Loucy (cell line): ENCODE measurements at regions not wholly inside any gene's neighbourhood (a gene's known extent, or its start where the extent isn't known, plus 50 kb on each side); places are given as distances from the start of the nearest gene placed in this dataset.

Source experiments
- H2AFZ ChIP-seq: fragments of 200-600 bp; sonication (generic); 2 replicates; pipeline ENCODE4 v1.6.0; 2016; ENCODE audit warnings: antibody characterized with exemption, mild to moderate bottlenecking, low read length, moderate library complexity
- H3F3A ChIP-seq: fragments of 200-600 bp; 2 replicates; pipeline ENCODE4 v1.6.0; 2016; ENCODE audit warnings: antibody characterized with exemption, low read depth, mild to moderate bottlenecking
- H3K27me3 ChIP-seq: fragments of 200-600 bp; sonication (generic); 2 replicates; pipeline ENCODE4 v1.6.1; 2014; ENCODE audit warnings: low read length, mild to moderate bottlenecking; ENCODE audit not compliant: insufficient read depth, poor library complexity, severe bottlenecking
- H3K36me3 ChIP-seq: fragments of 200-600 bp; sonication (generic); 2 replicates; pipeline ENCODE4 v1.6.1; 2016; ENCODE audit warnings: low read length; ENCODE audit not compliant: insufficient read depth
- H3K4me1 ChIP-seq: fragments of 200-600 bp; sonication (generic); 2 replicates; pipeline ENCODE4 v1.5.1; 2014; ENCODE audit warnings: low read length, mild to moderate bottlenecking; ENCODE audit not compliant: insufficient read depth, poor library complexity, severe bottlenecking
- H3K4me2 ChIP-seq: fragments of 200-600 bp; sonication (generic); 2 replicates; pipeline ENCODE4 v1.6.0; 2014; ENCODE audit warnings: antibody characterized with exemption, low read length, low read depth, mild to moderate bottlenecking; ENCODE audit not compliant: poor library complexity, severe bottlenecking
- H3K4me3 ChIP-seq: fragments of 200-600 bp; sonication (generic); 2 replicates; pipeline ENCODE4 v1.5.1; 2014; ENCODE audit warnings: low read length, mild to moderate bottlenecking, mixed read lengths; ENCODE audit not compliant: poor library complexity, severe bottlenecking
- H3K79me2 ChIP-seq: fragments of 200-600 bp; sonication (generic); 2 replicates; pipeline ENCODE4 v1.6.1; 2014; ENCODE audit warnings: low read length; ENCODE audit not compliant: insufficient read depth
- H3K9ac ChIP-seq: fragments of 200-600 bp; sonication (generic); 2 replicates; pipeline ENCODE4 v1.6.0; 2014; ENCODE audit warnings: mild to moderate bottlenecking, low read depth, low read length, moderate library complexity; ENCODE audit not compliant: poor library complexity, severe bottlenecking
- H3K9me2 ChIP-seq: fragments of 200-600 bp; sonication (generic); replicated peaks from 2 replicates; pipeline ENCODE4 v1.6.1; 2016; ENCODE audit warnings: low read depth, low read length, mixed read lengths
- H3K9me3 ChIP-seq: fragments of 200-600 bp; sonication (generic); 2 replicates; pipeline ENCODE4 v1.6.1; 2014; ENCODE audit warnings: mild to moderate bottlenecking, antibody characterized with exemption, low read length, low read depth; ENCODE audit not compliant: insufficient read depth
- H4K20me1 ChIP-seq: fragments of 200-600 bp; sonication (generic); 2 replicates; pipeline ENCODE4 v1.6.0; 2014; ENCODE audit warnings: antibody characterized with exemption, low read length, mild to moderate bottlenecking; ENCODE audit not compliant: insufficient read depth, poor library complexity, severe bottlenecking
- EZH2phosphoT487 ChIP-seq: fragments of 200-600 bp; IDR thresholded peaks from 2 replicates; pipeline ENCODE4 v1.6.1; 2018; ENCODE audit warnings: antibody characterized with exemption, mild to moderate bottlenecking, moderate library complexity, borderline replicate concordance
- TF ChIP-seq, protein P1 (sequence below): fragments of 200-600 bp; sonication (generic); conservative IDR thresholded peaks from 2 replicates; pipeline ENCODE4 v1.5.1; 2014; ENCODE audit warnings: mild to moderate bottlenecking, antibody characterized with exemption, low read length

GRCh38 chr4:179615704-179616103 is 2173.5 kb upstream of the AGA start:
- TF ChIP-seq, protein P1, sequence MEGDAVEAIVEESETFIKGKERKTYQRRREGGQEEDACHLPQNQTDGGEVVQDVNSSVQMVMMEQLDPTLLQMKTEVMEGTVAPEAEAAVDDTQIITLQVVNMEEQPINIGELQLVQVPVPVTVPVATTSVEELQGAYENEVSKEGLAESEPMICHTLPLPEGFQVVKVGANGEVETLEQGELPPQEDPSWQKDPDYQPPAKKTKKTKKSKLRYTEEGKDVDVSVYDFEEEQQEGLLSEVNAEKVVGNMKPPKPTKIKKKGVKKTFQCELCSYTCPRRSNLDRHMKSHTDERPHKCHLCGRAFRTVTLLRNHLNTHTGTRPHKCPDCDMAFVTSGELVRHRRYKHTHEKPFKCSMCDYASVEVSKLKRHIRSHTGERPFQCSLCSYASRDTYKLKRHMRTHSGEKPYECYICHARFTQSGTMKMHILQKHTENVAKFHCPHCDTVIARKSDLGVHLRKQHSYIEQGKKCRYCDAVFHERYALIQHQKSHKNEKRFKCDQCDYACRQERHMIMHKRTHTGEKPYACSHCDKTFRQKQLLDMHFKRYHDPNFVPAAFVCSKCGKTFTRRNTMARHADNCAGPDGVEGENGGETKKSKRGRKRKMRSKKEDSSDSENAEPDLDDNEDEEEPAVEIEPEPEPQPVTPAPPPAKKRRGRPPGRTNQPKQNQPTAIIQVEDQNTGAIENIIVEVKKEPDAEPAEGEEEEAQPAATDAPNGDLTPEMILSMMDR: no peak
- no peak for TF ChIP-seq EZH2phosphoT487
- Histone ChIP-seq H3K27me3 (no peaks in the 10 kb centered on the region), H3K9ac (no peak overlapping the region), H4K20me1 (no peaks in the 10 kb centered on the region), H3K4me1 (no peaks in the 10 kb centered on the region), H2AFZ (no peak overlapping the region), H3K4me2 (no peak overlapping the region), H3K36me3 (no peaks in the 10 kb centered on the region), H3K9me2 (no peaks in the 10 kb centered on the region), H3F3A (no peaks in the 10 kb centered on the region), H3K9me3 (no peaks in the 10 kb centered on the region), H3K79me2 (no peaks in the 10 kb centered on the region), H3K4me3 (no peak overlapping the region)

DNA sequence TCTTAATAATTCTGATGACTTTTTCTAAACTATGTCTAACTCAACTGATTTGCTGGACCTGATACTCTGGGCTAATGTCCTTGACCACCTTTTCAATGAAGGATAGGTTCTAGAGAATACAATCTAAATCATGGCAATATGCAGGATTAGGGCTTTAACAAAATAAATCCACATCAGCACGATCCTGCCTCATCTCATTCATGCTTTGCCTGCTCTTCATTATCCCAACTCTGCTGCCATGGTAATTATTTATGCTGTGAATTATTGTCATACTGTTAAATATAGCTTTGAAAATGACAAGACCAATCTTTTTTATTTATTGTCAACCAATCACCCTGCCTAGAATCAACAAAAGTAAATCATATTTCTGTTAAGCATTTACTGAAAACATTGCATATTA is 2176.7 kb upstream of the AGA start:
- no peaks in the 10 kb centered on the region for H3K4me1 ChIP-seq
- no peaks in the 10 kb centered on the region for H3F3A ChIP-seq
- TF ChIP-seq, protein P1: no peak
- no peak for TF ChIP-seq EZH2phosphoT487
- H3K36me3 ChIP-seq: no peaks in the 10 kb centered on the region
- no peaks in the 10 kb centered on the region for H3K27me3 ChIP-seq
- H3K9me3 ChIP-seq: no peaks in the 10 kb centered on the region
- H3K4me3 ChIP-seq: no peak overlapping the region
- no peak overlapping the region for H3K9ac ChIP-seq
- H3K9me2 ChIP-seq: no peaks in the 10 kb centered on the region
- H3K4me2 ChIP-seq: no peak overlapping the region
- no peaks in the 10 kb centered on the region for H4K20me1 ChIP-seq
- no peak overlapping the region for H2AFZ ChIP-seq
- H3K79me2 ChIP-seq: no peaks in the 10 kb centered on the region

- Histone ChIP-seq H3K4me1 (no peaks in the 10 kb centered on the region), H4K20me1 (no peaks in the 10 kb centered on the region), H3K36me3 (no peaks in the 10 kb centered on the region), H3F3A (no peaks in the 10 kb centered on the region), H3K79me2 (no peaks in the 10 kb centered on the region), H3K27me3 (no peaks in the 10 kb centered on the region), H3K9me2 (no peaks in the 10 kb centered on the region), H3K4me2 (no peak overlapping the region), H3K4me3 (no peak overlapping the region), H2AFZ (no peak overlapping the region), H3K9me3 (no peaks in the 10 kb centered on the region), H3K9ac (no peak overlapping the region)
- no peak for TF ChIP-seq EZH2phosphoT487
- TF ChIP-seq, protein P1: no peak
Observed at GRCh38 chr4:179624768-179625181, 2182.5 kb upstream of the AGA start.
